DMS53 (cell line): ENCODE measurements at regions not wholly inside any gene's neighbourhood (a gene's known extent, or its start where the extent isn't known, plus 50 kb on each side); places are given as distances from the start of the nearest gene placed in this dataset.
"Not testable (repeated sequence)": the region's sequence is repeated elsewhere in the genome, so short reads cannot be mapped to it uniquely, and the experiment has no call there.

Experiments
- DNase-seq: peaks from one replicate; lab custom pipeline; 2025; lab: John Stamatoyannopoulos, UW

DNA sequence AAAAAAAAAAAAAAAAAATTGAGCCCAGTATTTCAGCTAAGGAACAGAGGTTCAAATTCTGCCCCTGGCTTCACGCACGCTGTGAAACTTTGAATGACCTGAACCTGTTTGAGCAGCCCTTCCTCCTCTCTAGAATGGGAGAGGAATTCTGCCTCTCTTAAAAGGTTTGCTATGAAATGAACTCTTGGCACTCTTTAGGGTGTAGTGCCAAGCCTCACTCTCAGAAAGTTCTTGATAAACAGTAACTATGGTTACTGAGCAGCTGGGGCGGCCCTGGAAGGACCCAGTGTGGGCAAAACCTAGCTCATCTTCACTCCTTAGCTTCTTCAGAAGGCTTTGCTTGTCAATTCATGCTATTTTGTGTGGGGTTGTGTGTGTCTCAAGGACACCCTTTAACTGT lies 73.7 kb downstream of the GEMIN8 start:
- no peak for DNase-seq

DNA sequence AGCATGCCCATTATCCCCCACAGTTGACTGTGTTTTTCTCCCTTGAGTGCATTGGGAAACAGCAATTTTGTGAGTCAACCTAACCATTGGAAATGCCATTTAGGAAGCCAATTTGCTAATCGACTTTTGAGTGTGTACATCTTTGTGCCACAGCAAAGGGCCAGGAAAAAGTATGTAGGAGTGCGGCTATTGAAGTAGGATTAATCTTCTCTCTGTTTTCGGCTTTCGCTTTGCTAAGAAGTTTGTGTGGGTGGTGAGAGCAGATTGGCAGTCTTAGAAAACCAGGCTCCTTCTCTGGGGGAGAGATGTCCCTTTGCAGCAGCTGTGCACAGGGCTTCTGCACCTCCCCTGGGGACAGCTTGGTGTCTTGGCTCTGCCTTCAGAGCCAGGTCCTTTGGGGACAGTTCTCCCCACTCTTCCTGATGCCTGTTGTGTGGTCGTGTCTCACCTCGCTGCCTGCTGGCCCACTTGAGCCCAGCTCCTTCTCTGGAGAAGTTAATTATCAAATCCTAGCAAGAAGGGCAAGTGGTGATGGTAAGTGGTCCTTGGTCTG lies 74.5 kb downstream of the GEMIN8 start:
- no peak for DNase-seq

- no peak for DNase-seq
Observed at GRCh38 chrX:13952581-13952980, 77.1 kb downstream of the GEMIN8 start.

GRCh38 chrX:13946223-13946622 lies 83.5 kb downstream of the GEMIN8 start:
- not testable (repeated sequence) for DNase-seq

DNA sequence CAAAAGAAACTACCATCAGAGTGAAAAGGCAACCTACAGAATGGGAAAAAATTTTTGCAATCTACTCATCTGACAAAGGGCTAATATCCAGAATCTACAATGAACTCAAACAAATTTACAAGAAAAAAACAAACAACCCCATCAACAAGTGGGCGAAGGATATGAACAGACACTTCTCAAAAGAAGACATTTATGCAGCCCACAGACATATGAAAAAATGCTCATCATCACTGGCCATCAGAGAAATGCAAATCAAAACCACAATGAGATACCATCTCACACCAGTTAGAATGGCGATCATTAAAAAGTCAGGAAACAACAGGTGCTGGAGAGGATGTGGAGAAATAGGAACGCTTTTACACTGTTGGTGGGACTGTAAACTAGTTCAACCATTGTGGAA lies 83.9 kb downstream of the GEMIN8 start:
- not testable (repeated sequence) for DNase-seq

DNA sequence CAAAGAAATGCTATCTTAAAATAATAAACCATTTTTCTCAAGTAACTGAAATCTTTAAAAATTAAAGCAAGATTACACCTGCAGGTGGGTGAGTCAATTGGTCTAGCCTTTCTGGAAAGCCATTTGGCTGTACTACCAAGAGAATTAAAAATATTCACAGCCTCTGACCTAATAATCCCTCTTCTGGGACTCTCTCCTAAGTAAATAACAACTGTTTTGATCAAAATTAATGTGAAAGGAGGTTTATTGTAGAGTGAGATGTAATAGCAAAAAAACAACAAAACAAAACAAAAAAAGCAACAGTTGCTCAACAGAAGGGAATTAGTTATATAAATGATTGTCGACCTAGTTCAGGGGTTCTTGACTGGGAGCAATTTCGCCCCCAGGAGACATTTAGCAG lies 89.0 kb downstream of the GEMIN8 start:
- DNase-seq: no peak

DNA sequence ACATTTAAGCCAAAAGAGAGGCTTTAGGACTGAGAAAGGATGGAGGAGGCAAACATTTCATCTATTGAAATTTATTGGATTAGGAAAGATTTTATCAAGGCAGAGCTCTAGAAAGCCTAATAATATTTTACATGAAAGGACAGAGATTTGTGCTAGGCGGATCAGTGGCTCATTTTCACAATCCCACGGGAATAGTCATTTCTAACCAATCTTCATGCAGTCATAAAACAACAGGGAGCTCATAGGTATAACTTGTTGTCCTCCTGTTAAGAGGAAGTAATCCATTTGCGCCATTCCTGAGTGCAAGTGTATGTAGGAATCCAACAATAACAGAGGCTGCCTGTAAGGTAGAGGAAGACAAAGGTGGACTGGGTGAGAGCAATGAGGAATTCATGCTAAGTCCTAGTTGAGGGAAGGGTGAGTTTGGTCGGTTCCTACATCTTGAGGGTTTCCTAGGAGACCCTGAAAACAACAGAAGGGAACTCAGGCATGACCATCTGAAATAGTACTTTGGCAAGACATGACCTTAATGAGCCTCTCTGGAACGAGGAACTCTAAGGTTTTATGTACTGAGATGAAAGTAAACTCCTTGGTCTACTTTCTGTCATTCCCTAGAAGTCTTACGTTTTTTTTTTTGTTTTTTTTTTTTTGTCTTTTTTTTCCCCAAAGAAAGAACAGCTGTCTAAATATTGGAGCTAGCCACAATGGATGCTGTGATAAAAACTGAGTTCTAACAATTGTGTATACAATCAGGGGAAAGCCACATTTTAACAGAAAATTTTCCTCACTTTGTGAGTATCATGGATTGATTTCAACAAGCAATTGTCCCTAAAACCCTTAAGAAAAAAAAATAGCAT lies 89.7 kb downstream of the GEMIN8 start:
- DNase-seq: peak; percentile 21

DNA sequence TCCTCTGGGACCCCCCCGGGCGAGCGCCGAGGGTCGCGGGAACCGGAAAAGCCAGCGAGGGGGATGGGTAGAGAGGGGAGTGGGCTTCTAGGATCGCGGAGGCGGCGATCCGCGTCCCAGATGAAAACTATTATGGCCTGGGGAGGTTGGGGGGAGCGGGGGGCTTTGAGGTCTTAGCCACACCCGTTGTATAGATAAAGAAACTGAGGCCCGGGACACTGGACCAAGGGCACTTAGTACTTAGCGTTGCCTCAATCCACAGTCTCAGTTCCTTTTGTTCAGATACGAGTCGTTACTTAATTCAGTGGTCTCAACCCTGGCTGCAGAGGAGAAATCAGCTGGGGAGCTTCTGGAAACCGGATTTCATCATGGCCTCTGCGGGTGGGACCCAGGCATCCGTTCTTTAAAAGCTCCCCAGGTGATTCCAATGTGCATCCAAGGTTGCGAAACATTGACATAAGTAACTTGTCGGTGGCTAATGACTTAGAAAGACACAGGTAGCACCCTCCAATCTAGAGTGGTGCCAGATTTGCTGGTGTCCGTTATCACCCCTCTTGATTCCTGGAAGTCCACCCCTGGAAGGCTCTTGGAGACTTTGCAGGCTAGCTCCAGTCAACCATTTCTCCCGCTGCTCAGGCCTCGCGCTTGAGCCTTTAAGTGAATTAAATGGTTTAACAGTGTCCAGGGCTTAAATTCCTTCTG lies 90.7 kb downstream of the GEMIN8 start:
- DNase-seq: peak; percentile 20

DNA sequence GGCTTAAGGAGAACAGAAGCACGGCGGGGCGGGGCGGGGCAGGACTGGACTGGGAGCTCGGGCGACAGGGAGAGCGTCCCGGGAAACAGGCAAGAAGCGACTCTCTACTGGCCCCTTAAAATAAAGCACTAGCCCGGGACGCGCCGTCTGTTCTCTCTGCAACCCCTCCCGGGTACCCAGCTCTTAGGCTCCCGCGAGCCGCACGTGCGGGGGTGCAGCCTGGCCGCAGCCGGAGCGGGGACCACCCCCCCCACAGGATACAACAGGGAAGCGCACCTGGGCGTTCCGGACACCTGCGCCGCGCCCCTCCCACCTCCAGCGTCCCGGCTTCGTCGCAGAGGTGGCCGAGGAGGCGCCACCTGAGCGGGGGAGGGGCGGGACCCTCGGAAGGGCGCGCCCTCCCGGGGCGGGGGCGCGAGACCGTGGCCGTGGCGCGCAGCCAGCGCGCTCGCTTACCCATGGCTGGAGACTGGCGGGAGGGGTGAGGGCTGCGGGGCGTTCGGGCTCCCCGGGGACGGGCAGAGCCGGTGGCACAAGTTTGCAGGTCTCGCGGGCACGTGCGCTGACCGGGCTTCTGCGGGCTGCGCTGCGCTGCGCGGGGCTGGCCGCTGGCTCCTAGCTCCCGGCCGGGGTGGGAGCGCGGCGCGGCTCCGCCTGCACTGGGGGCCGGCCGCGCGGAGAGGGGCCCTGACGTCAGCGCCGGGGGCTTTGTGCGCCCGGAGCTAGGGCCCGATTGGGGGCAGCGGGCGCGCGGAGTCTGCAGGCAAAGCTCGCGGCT lies 91.5 kb downstream of the GEMIN8 start:
- peak; percentile 61 for DNase-seq

DNA sequence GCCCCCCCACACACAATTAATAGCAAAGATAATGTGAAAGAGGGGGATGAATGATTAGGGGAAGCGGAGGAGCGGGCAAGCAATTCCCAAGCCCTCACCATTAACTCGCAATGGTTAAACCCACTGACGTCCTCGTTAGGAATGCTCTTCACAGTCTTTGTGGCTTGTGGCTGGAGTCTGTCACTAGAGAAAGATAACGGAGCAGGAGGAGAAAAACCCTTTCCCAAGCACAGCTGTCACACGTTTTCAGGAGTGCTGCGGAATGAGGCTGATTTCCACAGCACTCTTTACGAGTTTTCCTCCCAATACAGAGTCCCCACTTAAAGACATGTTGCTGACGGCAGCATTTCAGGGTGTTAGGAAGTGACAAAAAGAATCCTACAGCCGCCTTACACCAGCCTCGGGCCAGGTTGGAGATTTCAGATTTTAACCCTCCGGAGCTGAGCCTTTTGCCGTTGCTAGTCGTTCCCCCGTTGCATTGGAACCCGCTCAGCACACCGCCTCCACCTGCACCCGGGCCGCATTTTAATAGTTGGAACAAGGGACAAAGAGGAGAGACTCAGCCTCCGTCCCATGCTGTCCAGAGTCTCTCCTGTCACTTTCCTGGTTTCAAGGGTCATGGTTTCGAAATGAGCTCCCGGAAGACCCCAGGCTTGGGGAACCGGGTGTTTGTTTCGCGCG lies 92.2 kb downstream of the GEMIN8 start:
- DNase-seq: peak; percentile 54

DNA sequence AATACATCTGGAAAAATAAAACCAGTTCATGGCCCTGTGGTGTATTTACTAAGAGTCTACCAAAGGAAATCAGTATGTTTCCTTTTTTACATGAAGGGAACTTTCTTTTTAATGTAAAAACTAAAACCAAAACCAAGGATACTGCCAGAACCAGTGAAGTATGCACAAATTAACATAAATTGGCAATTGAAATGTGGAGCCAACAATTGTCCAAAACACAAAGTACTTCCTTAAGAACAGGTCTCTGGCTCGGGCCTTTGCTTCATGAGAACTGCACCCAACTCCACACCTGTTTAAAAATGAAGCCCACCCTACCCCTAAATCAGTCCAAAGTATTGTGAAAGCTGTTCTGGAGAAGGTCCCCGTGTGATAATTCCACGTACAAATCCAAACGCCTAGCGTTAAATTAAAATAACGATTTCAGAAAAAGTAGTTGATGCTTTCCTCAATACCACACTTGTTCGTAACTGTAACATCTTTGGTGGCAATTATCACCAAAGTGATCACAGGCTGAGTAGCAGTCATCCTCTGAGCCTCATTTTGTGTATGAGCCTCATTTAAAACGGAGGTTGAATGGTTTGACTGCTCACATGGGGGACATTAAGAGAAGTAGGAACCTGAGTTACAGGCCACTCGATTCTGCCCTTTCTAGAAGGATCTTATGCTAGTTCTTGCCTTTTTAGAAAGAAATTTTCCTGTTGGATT lies 93.0 kb downstream of the GEMIN8 start:
- DNase-seq: no peak

- no peak for DNase-seq
Observed at GRCh38 chrX:13934731-13935130, 95.0 kb downstream of the GEMIN8 start.

DNA sequence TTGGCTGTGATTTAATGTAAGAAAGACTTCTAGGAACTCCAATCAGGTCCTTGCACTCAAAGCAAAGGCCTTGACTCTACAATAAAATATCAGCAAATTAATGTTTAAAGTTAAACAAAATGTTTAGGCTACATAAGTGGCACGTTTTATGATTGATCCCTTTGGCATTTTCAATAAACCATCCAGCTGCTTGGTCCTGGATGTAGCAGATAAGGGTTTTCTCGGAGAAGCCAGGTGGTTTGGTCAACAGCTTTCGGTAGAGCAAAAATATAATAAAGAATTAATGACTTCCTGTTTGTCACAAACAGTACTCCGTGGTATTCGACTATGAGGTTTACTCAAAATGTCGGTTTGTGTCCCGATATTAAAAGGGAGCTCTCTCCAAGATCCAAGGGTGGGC lies 95.8 kb downstream of the GEMIN8 start:
- no peak for DNase-seq

DNA sequence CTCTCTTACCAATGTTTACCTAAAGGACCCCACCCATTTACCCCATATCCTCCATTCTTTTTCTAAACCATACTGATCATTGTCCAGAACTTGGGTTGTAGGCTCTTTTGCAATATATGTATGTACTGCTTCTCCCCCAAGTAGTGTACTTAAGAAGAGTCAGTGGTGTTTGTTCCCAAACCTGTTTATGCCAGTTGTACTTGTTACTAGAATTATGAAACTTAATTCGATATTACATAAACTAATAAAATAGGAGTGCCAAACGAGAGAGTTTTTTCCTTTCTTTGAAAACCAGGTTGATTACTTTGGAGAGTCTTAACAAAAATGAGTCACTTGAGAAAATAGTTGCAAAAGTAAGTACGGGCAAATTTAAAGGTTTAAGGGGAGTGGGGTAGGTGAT lies 96.3 kb downstream of the GEMIN8 start:
- DNase-seq: no peak

GRCh38 chrX:13932416-13932815 lies 97.3 kb downstream of the GEMIN8 start:
- no peak for DNase-seq

DNA sequence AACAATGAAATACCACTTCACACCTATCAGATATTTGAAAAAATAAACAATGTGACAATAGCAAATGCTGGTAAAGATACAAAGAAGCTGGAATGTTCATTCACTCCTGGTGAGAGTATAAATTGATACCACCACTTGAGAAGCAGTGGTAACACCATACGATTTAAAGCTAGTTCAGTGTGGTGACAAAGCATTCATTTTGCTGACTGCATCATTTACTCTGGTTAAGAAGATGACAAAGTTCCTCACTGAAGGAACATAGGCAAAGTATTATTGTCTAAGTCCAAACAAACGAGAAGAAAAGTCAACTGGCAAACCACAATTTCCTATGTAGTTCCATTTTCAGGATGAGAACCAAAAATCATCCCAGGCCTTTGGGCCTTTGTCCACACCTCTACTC lies 102.5 kb downstream of the GEMIN8 start:
- DNase-seq: no peak

DNA sequence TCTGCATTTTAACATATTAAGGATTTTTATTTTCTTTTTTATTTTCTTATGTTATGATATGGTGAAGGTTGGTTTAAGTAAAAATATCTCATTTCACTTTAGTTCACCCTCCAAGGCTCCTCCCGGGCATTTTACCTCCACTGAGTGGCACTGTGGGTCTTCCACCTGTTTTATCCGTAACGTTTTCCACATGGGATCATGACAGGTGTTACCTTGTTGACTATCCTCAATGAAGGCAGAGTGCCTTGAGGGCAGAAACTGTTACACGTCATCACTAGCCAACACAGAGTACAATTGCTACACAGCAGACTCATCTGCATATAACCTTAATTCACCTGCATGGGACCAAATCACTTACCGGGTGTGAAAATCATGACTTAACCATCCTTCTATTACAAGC lies 105.8 kb downstream of the GEMIN8 start:
- DNase-seq: peak; percentile 82

GRCh38 chrX:13923289-13923688 lies 106.4 kb upstream of the GPM6B start:
- no peak for DNase-seq

GRCh38 chrX:13917507-13917906 lies 100.6 kb upstream of the GPM6B start:
- no peak for DNase-seq

- DNase-seq: no peak
Observed at GRCh38 chrX:13911586-13911985, 94.7 kb upstream of the GPM6B start.

- DNase-seq: no peak
Observed at GRCh38 chrX:13906093-13906492, 89.2 kb upstream of the GPM6B start.
